ENCODE measurements at regions not wholly inside any gene's neighbourhood (a gene's known extent, or its start where the extent isn't known, plus 50 kb on each side); places are given as distances from the start of the nearest gene placed in this dataset.

GRCh38 chr3:150232992-150233451, 175.1 kb upstream of the TSC22D2 start:
- Histone ChIP-seq H3K18ac (ENCODE audit: insufficient read length, low read depth, low read length) (no peak overlapping the region), H2BK12ac (ENCODE audit: insufficient read length, low read depth, low read length) (no peak overlapping the region), H2AFZ (ENCODE audit: low read length) (no peak overlapping the region), H3K56ac (ENCODE audit: insufficient read length, low read depth, low read length) (no peak overlapping the region), H3K9ac (ENCODE audit: extremely low read depth, insufficient read length, low read length) (no peak overlapping the region), H3K4me2 (ENCODE audit: insufficient read depth, insufficient read length, low read length) (no peak overlapping the region), H3K79me2 (ENCODE audit: insufficient read depth, low read length) (no peaks in the 10 kb centered on the region), H3K4ac (ENCODE audit: low read depth, low read length) (no peak overlapping the region), H4K20me1 (ENCODE audit: control insufficient read depth, insufficient read depth, insufficient read length) (no peaks in the 10 kb centered on the region), H4K91ac (ENCODE audit: insufficient read length, low read depth, low read length) (no peak overlapping the region), H3K27ac (ENCODE audit: insufficient read length, low read depth, low read length) (no peak overlapping the region), H3K79me1 (ENCODE audit: insufficient read depth, low read depth, low read length, poor library complexity, severe bottlenecking) (no peaks in the 10 kb centered on the region), H2BK20ac (ENCODE audit: low read depth, low read length, poor library complexity, severe bottlenecking) (no peak overlapping the region), H3K14ac (ENCODE audit: insufficient read depth, low read length) (no peak overlapping the region), H3K23ac (ENCODE audit: insufficient read length, low read depth, low read length) (no peak overlapping the region), H3T11ph (ENCODE audit: low read length) (no peak overlapping the region), H3K9me3 (ENCODE audit: control insufficient read depth, low read depth, low read length) (no peaks in the 10 kb centered on the region), H2BK5ac (ENCODE audit: insufficient read length, low read length) (no peak overlapping the region), H3K23me2 (ENCODE audit: insufficient read length, low read depth, low read length, poor library complexity, severe bottlenecking) (no peaks in the 10 kb centered on the region), H3K4me1 (ENCODE audit: insufficient read depth, low read length) (no peaks in the 10 kb centered on the region), H2BK15ac (ENCODE audit: low read depth, low read length) (no peak overlapping the region), H2AK5ac (ENCODE audit: insufficient read length, low read length) (no peak overlapping the region), H4K5ac (ENCODE audit: insufficient read length, low read depth, low read length) (no peak overlapping the region), H4K8ac (replicated peaks; ENCODE audit: insufficient read length, low read depth, low read length) (no peak overlapping the region), H3K27me3 (ENCODE audit: insufficient read depth, low read length) (no peaks in the 10 kb centered on the region), H2BK120ac (ENCODE audit: low read depth, low read length, poor library complexity, severe bottlenecking) (no peak overlapping the region)
- H3K4me1 Mint-ChIP-seq, result peaks cover 3 to 7% of the 10 kb centered on the region in 2 experiments; a peak in 2 of 4 replicates
- DNase-seq, result no peak
- TF ChIP-seq CTCF (conservative IDR thresholded peaks at IDR 0.05), result no peak
- H3K4me3 Mint-ChIP-seq, result no peak overlapping the region
- no peaks in the 10 kb centered on the region for H3K9me3 Mint-ChIP-seq
- H3K36me3 Mint-ChIP-seq (ENCODE audit: insufficient read depth in 1 of 3, low read depth in 3 of 3), result no peaks in the 10 kb centered on the region
- no peaks in the 10 kb centered on the region for H3K27me3 Mint-ChIP-seq (ENCODE audit: low read depth)
- WGBS (ENCODE audit: extremely low coverage, insufficient read length, low lambda C conversion rate), result no CpG with 5 or more reads among the region's 4 CpGs
- no peak overlapping the region for H3K27ac Mint-ChIP-seq
